ENCODE measurements at regions not wholly inside any gene's neighbourhood (a gene's known extent, or its start where the extent isn't known, plus 50 kb on each side); places are given as distances from the start of the nearest gene placed in this dataset.
A peak's percentile ranks its signal among the peaks of the same experiment; 100 is the strongest.

DNA sequence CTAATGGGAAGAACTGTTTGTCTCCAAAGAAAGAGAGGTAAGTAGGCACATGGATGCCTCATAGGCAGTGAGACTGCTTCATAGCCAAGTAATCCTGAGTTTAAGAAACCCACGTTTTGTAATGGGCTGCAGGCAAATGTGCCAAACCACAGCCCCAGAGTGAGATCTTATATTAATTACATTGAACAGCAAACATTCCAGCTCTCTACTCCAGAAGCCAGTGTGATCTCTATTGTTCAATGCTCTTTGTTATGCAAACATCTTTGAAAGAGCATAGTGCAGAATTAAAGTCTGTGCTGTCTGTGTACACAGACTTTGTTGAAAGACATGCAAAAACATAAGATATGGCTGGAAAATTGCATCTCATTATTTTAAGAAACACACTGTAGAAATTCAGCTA is 720.8 kb upstream of the REG3G start:
- Mint-ChIP-seq H3K27ac (ENCODE audit: unreplicated experiment) (no peak overlapping the region), H3K4me1 (peaks cover 21% of the 10 kb centered on the region), H3K36me3 (ENCODE audit: low read depth) (no peaks in the 10 kb centered on the region), H3K9me3 (no peaks in the 10 kb centered on the region), H3K27me3 (ENCODE audit: low read depth) (no peaks in the 10 kb centered on the region), H3K4me3 (no peak overlapping the region)
- TF ChIP-seq, protein P1, sequence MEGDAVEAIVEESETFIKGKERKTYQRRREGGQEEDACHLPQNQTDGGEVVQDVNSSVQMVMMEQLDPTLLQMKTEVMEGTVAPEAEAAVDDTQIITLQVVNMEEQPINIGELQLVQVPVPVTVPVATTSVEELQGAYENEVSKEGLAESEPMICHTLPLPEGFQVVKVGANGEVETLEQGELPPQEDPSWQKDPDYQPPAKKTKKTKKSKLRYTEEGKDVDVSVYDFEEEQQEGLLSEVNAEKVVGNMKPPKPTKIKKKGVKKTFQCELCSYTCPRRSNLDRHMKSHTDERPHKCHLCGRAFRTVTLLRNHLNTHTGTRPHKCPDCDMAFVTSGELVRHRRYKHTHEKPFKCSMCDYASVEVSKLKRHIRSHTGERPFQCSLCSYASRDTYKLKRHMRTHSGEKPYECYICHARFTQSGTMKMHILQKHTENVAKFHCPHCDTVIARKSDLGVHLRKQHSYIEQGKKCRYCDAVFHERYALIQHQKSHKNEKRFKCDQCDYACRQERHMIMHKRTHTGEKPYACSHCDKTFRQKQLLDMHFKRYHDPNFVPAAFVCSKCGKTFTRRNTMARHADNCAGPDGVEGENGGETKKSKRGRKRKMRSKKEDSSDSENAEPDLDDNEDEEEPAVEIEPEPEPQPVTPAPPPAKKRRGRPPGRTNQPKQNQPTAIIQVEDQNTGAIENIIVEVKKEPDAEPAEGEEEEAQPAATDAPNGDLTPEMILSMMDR (conservative IDR thresholded peaks at IDR 0.05) = no peak
- DNase-seq (ENCODE audit: low read depth, low spot score) = no peak

DNA sequence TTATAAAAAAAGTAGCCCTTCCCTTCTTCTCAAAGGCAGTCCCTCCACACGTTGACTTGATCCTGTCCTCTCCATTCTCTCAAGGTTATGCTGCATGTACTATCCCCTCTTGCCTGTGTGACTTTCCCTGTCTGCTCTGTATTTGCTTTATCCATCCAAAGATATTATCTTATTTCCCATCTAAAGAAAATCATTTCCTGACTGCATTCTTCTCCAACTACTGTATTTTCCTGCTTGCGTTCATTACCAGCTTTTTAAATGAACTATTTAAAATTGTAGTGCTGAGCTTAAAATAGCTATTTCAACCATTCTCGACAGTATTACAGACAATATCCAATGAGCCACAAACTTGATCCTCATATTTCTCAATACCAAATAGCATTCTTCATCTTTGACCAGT is 716.0 kb upstream of the REG3G start:
- H3K9me3 Mint-ChIP-seq = peaks cover 2% of the 10 kb centered on the region
- H3K36me3 Mint-ChIP-seq (ENCODE audit: low read depth) = no peaks in the 10 kb centered on the region
- H3K4me3 Mint-ChIP-seq = no peak overlapping the region
- peaks cover 19% of the 10 kb centered on the region for H3K4me1 Mint-ChIP-seq
- TF ChIP-seq, protein P1 (conservative IDR thresholded peaks at IDR 0.05) = no peak
- DNase-seq (ENCODE audit: low read depth, low spot score) = no peak
- H3K27me3 Mint-ChIP-seq (ENCODE audit: low read depth) = no peaks in the 10 kb centered on the region
- H3K27ac Mint-ChIP-seq (ENCODE audit: unreplicated experiment) = no peak overlapping the region

DNA sequence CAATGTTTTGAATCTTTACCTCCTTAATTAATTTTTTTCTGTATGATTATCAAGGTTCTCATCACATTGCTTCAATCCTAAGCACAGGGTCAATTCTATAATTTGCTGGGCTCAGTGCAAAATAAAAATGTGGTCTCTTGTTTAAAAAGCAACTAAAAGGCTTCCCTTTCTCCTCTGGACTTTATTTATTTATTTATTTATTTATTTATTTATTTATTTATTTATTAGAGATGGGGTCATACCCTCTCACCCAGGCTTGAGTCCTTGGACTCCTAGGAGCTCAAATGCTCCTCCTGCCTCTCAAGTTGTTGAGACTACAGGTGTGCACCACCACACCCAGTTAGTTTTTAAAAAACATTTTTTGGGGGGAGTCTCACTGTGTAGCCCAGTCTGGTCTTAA is 710.1 kb upstream of the REG3G start:
- Mint-ChIP-seq H3K9me3 (peaks cover 6% of the 10 kb centered on the region), H3K4me3 (no peak overlapping the region), H3K27me3 (ENCODE audit: low read depth) (no peaks in the 10 kb centered on the region), H3K27ac (ENCODE audit: unreplicated experiment) (no peak overlapping the region), H3K4me1 (peaks cover 8% of the 10 kb centered on the region), H3K36me3 (ENCODE audit: low read depth) (no peaks in the 10 kb centered on the region)
- TF ChIP-seq, protein P1 (conservative IDR thresholded peaks at IDR 0.05) = no peak
- DNase-seq (ENCODE audit: low read depth, low spot score) = no peak

DNA sequence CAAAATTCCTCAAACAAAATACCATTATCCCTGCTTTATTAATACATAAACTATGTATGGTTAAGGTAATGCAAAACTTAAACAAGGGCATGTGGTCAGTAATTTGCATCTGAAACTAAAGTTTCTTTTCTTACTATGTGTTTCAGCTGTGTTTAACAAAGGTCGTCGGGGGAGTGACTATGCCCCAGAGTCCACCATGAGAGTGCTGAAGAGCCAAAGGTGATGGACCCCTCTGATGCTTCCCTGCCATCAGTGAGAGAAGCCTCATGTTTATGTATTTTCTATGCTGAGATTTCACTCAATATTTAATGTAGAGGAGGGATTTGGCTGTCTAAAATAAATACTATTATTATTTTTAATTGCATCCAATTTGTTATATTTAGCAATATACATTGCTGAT is 707.2 kb upstream of the REG3G start:
- TF ChIP-seq, protein P1 (conservative IDR thresholded peaks at IDR 0.05) = no peak
- H3K4me1 Mint-ChIP-seq = peaks cover 8% of the 10 kb centered on the region
- H3K27me3 Mint-ChIP-seq (ENCODE audit: low read depth) = no peaks in the 10 kb centered on the region
- no peak overlapping the region for H3K27ac Mint-ChIP-seq (ENCODE audit: unreplicated experiment)
- no peaks in the 10 kb centered on the region for H3K36me3 Mint-ChIP-seq (ENCODE audit: low read depth)
- peaks cover 4% of the 10 kb centered on the region for H3K9me3 Mint-ChIP-seq
- no peak for DNase-seq (ENCODE audit: low read depth, low spot score)
- H3K4me3 Mint-ChIP-seq = no peak overlapping the region

DNA sequence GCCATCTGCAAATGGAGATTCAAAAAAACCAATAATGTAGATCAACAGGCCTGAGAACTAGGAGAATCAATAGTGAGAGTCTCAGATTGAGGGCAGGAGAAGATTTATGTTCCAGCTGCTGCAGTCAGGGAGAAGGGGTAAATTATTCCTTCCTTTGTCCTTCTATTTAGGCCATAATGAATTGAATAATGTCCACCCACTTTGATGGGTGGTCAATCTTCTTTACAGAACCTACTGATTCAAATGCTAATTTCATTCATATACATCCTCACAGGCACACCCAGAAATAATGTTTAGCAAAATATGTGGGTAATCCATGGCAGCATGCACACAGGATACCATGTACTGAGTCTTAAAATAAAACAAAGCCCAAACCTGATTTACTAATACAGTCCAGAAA is 695.3 kb upstream of the REG3G start:
- no peak for DNase-seq (ENCODE audit: low read depth, low spot score)

More for the DNA sequence above, 695.3 kb upstream of the REG3G start:
- Mint-ChIP-seq H3K9me3 (peaks cover 7% of the 10 kb centered on the region), H3K27ac (ENCODE audit: unreplicated experiment) (peak overlapping the region; percentile 2), H3K27me3 (ENCODE audit: low read depth) (no peaks in the 10 kb centered on the region), H3K4me3 (peak overlapping the region; percentile 28), H3K4me1 (peaks cover 11% of the 10 kb centered on the region), H3K36me3 (ENCODE audit: low read depth) (no peaks in the 10 kb centered on the region)
- TF ChIP-seq, protein P1 (conservative IDR thresholded peaks at IDR 0.05) = no peak

Measured in neural crest cell (in vitro differentiated cells).